ENCODE measurements at regions not wholly inside any gene's neighbourhood (a gene's known extent, or its start where the extent isn't known, plus 50 kb on each side); places are given as distances from the start of the nearest gene placed in this dataset.

DNA sequence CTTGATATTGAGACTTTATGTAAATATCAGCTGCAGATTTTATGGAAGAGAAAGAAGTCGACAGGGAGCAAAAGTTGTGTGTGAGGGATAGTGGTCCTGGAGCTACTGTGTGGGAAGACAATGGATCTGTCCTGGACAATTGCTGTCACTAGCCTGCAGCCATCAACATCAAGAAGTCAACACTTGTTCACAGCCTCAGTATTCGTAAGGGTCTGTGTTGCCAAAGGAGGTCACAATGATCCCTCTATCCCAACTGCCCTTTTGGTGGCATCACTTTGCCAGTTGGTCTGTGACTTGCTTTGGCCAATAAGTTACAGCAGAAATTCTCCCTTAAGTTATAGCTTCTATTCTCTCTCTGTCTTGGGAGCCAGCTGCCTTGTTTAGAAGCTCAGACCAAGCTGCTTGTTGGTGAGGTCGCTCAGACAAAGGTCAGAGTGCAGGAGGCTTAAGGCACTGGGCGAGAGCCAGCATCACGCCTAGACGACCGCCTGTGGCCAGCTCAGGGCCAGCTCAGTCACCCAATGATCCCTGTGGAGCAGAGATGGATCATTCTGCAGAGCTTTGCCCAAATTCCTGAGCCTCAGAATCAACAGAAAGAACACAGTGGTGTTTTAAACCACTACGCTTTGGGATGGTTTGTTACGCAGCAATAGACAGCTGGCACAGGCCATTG lies 134.9 kb downstream of the RHOU start:
- FAIRE-seq (no peak), DNase-seq (ENCODE audit: insufficient read length, low spot score) (no peak)
- no peak for TF ChIP-seq PAX5 (IDR thresholded peaks at IDR 0.05; ENCODE audit: insufficient read depth, low read length, severe bottlenecking)
- TF ChIP-seq POLR2AphosphoS5 (IDR thresholded peaks at IDR 0.05; ENCODE audit: low read depth, low read length): no peak
- TF ChIP-seq TAF1 (IDR thresholded peaks at IDR 0.05; ENCODE audit: low read depth, low read length): no peak
- no peak for TF ChIP-seq SPI1 (IDR thresholded peaks at IDR 0.05; ENCODE audit: low read depth, low read length)
- TF ChIP-seq POU2F2 (IDR thresholded peaks at IDR 0.05; ENCODE audit: low read depth, low read length): no peak
- no peak for TF ChIP-seq POLR2A (IDR thresholded peaks at IDR 0.05; ENCODE audit: low read depth, low read length)

DNA sequence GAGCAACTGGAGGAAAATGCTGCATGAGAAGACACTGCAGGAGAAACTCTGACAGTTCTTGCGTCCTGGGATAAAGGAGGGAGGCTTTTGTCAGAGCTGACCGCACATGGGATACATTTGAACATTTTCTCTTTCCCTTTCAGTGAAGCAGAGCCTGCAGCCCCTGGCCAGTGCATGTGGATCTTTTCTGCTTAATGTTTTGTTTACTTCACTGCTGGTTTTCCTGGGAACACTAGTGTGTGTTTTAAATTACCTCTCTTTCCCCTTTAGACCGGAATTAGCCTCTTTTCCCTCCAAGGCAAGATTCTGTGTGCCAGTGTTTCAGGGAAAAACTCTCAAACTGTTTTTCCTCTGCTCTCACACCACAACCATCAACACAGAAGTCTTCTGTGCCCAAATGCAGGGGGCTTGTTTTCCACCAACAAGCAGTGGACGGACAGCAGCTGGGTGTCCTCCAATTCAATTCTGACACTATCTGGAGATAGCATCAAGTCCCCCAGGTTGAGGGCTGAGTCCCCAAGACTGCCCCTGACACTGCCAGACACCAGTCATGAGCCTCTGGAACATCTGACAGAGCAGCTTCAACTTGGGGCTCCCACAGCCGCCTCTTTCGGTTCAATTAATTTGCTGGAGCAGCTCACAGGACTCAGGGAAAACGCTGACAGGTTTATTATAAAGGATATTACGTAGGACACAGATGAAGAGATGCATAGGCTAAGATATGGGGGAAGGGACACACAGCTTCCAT lies 136.2 kb downstream of the RHOU start:
- TF ChIP-seq POLR2AphosphoS5 (IDR thresholded peaks at IDR 0.05; ENCODE audit: low read depth, low read length) (no peak), SPI1 (IDR thresholded peaks at IDR 0.05; ENCODE audit: low read depth, low read length) (no peak), POU2F2 (IDR thresholded peaks at IDR 0.05; ENCODE audit: low read depth, low read length) (no peak), PAX5 (IDR thresholded peaks at IDR 0.05; ENCODE audit: insufficient read depth, low read length, severe bottlenecking) (no peak), POLR2A (IDR thresholded peaks at IDR 0.05; ENCODE audit: low read depth, low read length) (no peak), TAF1 (IDR thresholded peaks at IDR 0.05; ENCODE audit: low read depth, low read length) (no peak)
- no peak for DNase-seq (ENCODE audit: insufficient read length, low spot score)
- no peak for FAIRE-seq

DNA sequence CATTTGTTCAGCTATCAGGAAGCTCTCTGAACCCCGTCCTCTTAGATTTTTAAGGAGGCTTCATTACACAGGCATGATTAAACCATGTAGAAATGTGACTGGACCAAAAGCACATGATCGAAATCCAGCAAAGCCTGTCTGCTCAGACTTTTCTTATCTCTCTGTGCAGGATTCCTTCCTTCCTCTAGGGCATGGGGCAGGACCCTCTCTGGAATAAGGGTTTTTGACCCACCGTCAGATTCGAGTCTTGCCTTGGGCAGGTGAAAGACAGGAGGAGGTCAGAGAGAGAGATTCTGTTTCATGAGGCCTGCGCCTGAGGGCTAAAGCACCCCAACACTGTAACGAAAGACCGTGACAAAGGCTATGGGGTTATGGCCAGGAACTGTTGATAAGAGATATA lies 136.8 kb downstream of the RHOU start:
- FAIRE-seq (no peak), DNase-seq (ENCODE audit: insufficient read length, low spot score) (no peak)
- no peak for TF ChIP-seq POLR2A (IDR thresholded peaks at IDR 0.05; ENCODE audit: low read depth, low read length)
- TF ChIP-seq PAX5 (IDR thresholded peaks at IDR 0.05; ENCODE audit: insufficient read depth, low read length, severe bottlenecking): no peak
- no peak for TF ChIP-seq POU2F2 (IDR thresholded peaks at IDR 0.05; ENCODE audit: low read depth, low read length)
- TF ChIP-seq POLR2AphosphoS5 (IDR thresholded peaks at IDR 0.05; ENCODE audit: low read depth, low read length): no peak
- no peak for TF ChIP-seq SPI1 (IDR thresholded peaks at IDR 0.05; ENCODE audit: low read depth, low read length)
- no peak for TF ChIP-seq TAF1 (IDR thresholded peaks at IDR 0.05; ENCODE audit: low read depth, low read length)

DNA sequence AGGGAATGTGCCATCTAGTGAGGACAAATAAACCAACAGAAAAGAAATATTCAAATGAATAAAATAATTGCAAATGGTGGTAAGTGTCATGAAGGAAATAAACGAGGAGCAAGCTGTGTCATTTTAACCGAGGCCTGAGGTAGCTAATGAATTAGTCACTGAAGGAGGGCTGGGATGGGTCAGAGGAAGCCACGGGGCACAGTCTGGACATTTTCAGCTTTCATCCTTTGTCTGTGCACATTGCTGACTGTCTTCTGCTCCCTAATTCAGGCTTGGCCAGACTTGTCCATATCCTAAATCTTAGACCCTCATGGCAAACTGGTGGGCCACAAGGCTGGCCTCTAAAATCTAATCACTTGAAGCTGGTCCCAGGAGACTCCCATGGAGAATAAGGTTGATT lies 138.4 kb downstream of the RHOU start:
- FAIRE-seq: no peak
- TF ChIP-seq POLR2AphosphoS5 (IDR thresholded peaks at IDR 0.05; ENCODE audit: low read depth, low read length) (no peak), TAF1 (IDR thresholded peaks at IDR 0.05; ENCODE audit: low read depth, low read length) (no peak), POLR2A (IDR thresholded peaks at IDR 0.05; ENCODE audit: low read depth, low read length) (no peak), PAX5 (IDR thresholded peaks at IDR 0.05; ENCODE audit: insufficient read depth, low read length, severe bottlenecking) (no peak), SPI1 (IDR thresholded peaks at IDR 0.05; ENCODE audit: low read depth, low read length) (no peak), POU2F2 (IDR thresholded peaks at IDR 0.05; ENCODE audit: low read depth, low read length) (no peak)
- DNase-seq (ENCODE audit: insufficient read length, low spot score): no peak

DNA sequence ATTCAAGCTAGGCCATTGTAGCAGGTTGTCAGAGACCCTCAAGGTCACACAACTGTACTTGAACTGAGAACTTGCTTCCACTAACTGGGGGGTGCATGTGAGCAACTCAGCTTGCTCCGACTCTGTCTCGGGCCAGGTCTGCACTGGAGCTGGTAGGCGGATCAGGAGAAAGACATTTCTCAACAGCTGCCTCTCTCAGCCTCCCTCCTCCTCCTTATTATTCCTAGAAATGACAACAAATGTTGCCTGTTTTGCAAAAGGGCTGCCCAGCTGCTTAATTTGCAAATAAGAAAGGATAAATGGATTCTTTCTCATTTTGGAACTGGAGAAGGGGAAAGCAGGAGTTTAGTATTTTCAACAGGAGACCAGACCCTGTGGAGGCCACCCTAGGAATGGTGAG lies 140.5 kb downstream of the RHOU start:
- no peak for FAIRE-seq
- no peak for TF ChIP-seq TAF1 (IDR thresholded peaks at IDR 0.05; ENCODE audit: low read depth, low read length)
- TF ChIP-seq POU2F2 (IDR thresholded peaks at IDR 0.05; ENCODE audit: low read depth, low read length): no peak
- no peak for TF ChIP-seq SPI1 (IDR thresholded peaks at IDR 0.05; ENCODE audit: low read depth, low read length)
- no peak for TF ChIP-seq POLR2AphosphoS5 (IDR thresholded peaks at IDR 0.05; ENCODE audit: low read depth, low read length)
- no peak for TF ChIP-seq PAX5 (IDR thresholded peaks at IDR 0.05; ENCODE audit: insufficient read depth, low read length, severe bottlenecking)
- TF ChIP-seq POLR2A (IDR thresholded peaks at IDR 0.05; ENCODE audit: low read depth, low read length): no peak
- DNase-seq (ENCODE audit: insufficient read length, low spot score): no peak

DNA sequence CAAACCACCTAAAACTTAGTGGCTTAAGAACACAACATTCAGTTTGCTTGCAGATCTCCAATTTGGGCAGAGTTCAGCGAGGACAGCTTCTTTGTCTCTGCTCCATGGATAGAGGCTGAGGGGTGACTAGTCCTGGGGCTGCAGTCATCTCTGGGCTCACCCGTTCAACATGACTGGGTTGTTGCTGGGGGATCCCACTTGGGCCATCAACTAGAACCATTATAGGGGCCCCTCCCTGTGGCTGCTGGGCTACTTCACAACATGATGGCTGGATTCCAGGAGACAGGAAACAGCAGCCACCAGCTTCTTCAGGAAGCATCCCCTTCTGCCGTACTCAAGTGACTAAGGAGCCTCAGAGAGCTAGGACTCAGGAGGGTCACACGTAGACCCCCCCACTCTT lies 140.9 kb downstream of the RHOU start:
- no peak for DNase-seq (ENCODE audit: insufficient read length, low spot score)
- FAIRE-seq: no peak
- TF ChIP-seq POLR2A (IDR thresholded peaks at IDR 0.05; ENCODE audit: low read depth, low read length): no peak
- no peak for TF ChIP-seq SPI1 (IDR thresholded peaks at IDR 0.05; ENCODE audit: low read depth, low read length)
- no peak for TF ChIP-seq TAF1 (IDR thresholded peaks at IDR 0.05; ENCODE audit: low read depth, low read length)
- TF ChIP-seq PAX5 (IDR thresholded peaks at IDR 0.05; ENCODE audit: insufficient read depth, low read length, severe bottlenecking): no peak
- TF ChIP-seq POU2F2 (IDR thresholded peaks at IDR 0.05; ENCODE audit: low read depth, low read length): no peak
- TF ChIP-seq POLR2AphosphoS5 (IDR thresholded peaks at IDR 0.05; ENCODE audit: low read depth, low read length): no peak

DNA sequence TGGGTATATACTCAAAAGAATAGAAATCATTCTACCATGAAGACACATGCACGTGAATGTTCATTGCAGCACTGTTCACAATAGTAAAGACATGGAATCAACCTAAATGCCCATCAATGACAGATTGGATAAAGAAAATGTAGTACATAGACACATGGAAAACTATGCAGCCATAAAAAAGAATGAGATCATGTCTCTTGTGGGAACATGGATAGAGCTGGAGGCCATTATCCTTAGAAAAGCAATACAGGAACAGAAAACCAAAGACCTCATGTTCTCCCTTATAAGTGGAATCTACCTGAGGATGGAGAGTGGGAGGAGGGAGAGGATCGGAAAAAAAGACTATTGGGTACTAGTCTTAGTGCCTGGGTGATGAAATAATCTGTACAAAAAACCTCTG lies 143.9 kb downstream of the RHOU start:
- DNase-seq (ENCODE audit: insufficient read length, low spot score) (no peak), FAIRE-seq (no peak)
- no peak for TF ChIP-seq TAF1 (IDR thresholded peaks at IDR 0.05; ENCODE audit: low read depth, low read length)
- TF ChIP-seq POLR2A (IDR thresholded peaks at IDR 0.05; ENCODE audit: low read depth, low read length): no peak
- TF ChIP-seq SPI1 (IDR thresholded peaks at IDR 0.05; ENCODE audit: low read depth, low read length): no peak
- no peak for TF ChIP-seq POU2F2 (IDR thresholded peaks at IDR 0.05; ENCODE audit: low read depth, low read length)
- no peak for TF ChIP-seq PAX5 (IDR thresholded peaks at IDR 0.05; ENCODE audit: insufficient read depth, low read length, severe bottlenecking)
- no peak for TF ChIP-seq POLR2AphosphoS5 (IDR thresholded peaks at IDR 0.05; ENCODE audit: low read depth, low read length)

DNA sequence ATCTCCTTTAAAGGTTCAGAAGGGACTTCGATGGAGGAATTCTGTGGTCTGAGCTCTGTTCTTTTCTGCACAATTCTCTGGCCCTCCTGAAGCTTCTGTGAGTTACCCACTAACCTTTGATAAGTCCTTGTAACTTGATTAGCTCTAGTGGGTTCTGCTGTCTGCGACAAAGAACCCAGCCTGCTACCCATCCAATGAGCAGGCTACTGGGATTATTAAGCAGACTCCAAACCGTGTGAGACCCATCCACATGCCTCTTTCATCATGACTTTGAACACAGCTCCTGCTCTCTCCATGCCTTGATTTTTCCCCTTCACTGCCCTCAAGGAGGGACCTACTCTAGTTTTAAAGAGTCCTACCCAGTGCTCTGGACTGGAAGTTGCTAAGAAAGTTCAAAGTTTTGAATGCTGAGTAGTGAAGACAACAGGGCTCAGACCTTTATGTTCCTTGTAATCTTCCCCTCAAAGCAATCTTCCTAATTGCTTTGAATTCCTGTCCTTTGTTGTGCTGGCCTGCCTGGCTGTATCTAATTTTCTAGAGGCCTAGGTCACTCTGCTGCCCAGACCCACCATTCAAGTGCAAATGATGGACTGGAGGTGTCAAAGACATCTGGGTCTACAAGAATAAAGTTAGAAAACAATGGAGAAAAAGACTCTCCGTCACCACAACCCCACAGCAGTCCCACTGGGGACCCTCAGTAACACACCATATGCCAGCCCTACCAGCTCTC lies 146.9 kb downstream of the RHOU start:
- TF ChIP-seq PAX5 (IDR thresholded peaks at IDR 0.05; ENCODE audit: insufficient read depth, low read length, severe bottlenecking): no peak
- TF ChIP-seq POLR2A (IDR thresholded peaks at IDR 0.05; ENCODE audit: low read depth, low read length): no peak
- TF ChIP-seq SPI1 (IDR thresholded peaks at IDR 0.05; ENCODE audit: low read depth, low read length): no peak
- TF ChIP-seq POLR2AphosphoS5 (IDR thresholded peaks at IDR 0.05; ENCODE audit: low read depth, low read length): no peak
- no peak for TF ChIP-seq POU2F2 (IDR thresholded peaks at IDR 0.05; ENCODE audit: low read depth, low read length)
- no peak for TF ChIP-seq TAF1 (IDR thresholded peaks at IDR 0.05; ENCODE audit: low read depth, low read length)
- DNase-seq (ENCODE audit: insufficient read length, low spot score) (no peak), FAIRE-seq (no peak)

Measured in GM12891 (cell line).